Activated CD8-positive, alpha-beta T cell treated with anti-CD3 and anti-CD28 coated beads, Interleukin-2, amount 10 ng/mL, durations not matched to agents 7 days and 5 days (primary cell): ENCODE measurements at regions not wholly inside any gene's neighbourhood (a gene's known extent, or its start where the extent isn't known, plus 50 kb on each side); places are given as distances from the start of the nearest gene placed in this dataset.
A peak's percentile ranks its signal among the peaks of the same experiment; 100 is the strongest.

ENCODE experiments used
- ATAC-seq: fragments of 150-1000 bp; cut with Tn5 transposase; one replicate; pipeline ENCODE4 v1.10.0; 2021; ENCODE audit warnings: moderate library complexity
- CTCF ChIA-PET: fragments of 350-600 bp; sonication (Branson Sonifier 250); formaldehyde crosslinking; loops from one replicate; lab custom pipeline; 2021; ENCODE audit warnings: antibody characterized with exemption; lab: Charles Lee
- POLR2A ChIA-PET: fragments of 350-600 bp; sonication (Branson Sonifier 250); formaldehyde crosslinking; loops from one replicate; lab custom pipeline; 2021; ENCODE audit warnings: antibody characterized with exemption; lab: Charles Lee
- DNase-seq: peaks from one replicate; pipeline ENCODE4 v3.0.0-alpha.2; 2020
- H3K27ac Mint-ChIP-seq: one replicate; pipeline ENCODE4 v1.8.0; 2021; ENCODE audit warnings: mild to moderate bottlenecking, mixed read lengths
- H3K27me3 Mint-ChIP-seq: one replicate; pipeline ENCODE4 v1.8.0; 2021; ENCODE audit warnings: low read depth, mixed read lengths
- H3K36me3 Mint-ChIP-seq: one replicate; pipeline ENCODE4 v1.8.0; 2021; ENCODE audit warnings: low read depth, mixed read lengths
- H3K4me1 Mint-ChIP-seq: one replicate; pipeline ENCODE4 v1.8.0; 2021; ENCODE audit warnings: low read depth, mixed read lengths
- H3K4me3 Mint-ChIP-seq: one replicate; pipeline ENCODE4 v1.8.0; 2021; ENCODE audit warnings: mild to moderate bottlenecking, mixed read lengths
- H3K9me3 Mint-ChIP-seq: one replicate; pipeline ENCODE4 v1.8.0; 2022; ENCODE audit warnings: mixed read lengths; ENCODE audit not compliant: insufficient read depth

GRCh38 chr16:54466233-54466632 lies 179.6 kb upstream of the IRX3 start:
- H3K27me3 Mint-ChIP-seq: no peaks in the 10 kb centered on the region
- H3K36me3 Mint-ChIP-seq: no peaks in the 10 kb centered on the region
- no peak for DNase-seq
- CTCF ChIA-PET: no interaction called here
- POLR2A ChIA-PET: no interaction called here
- no peak overlapping the region for H3K4me3 Mint-ChIP-seq
- no peaks in the 10 kb centered on the region for H3K4me1 Mint-ChIP-seq
- H3K9me3 Mint-ChIP-seq: peaks cover 3% of the 10 kb centered on the region
- H3K27ac Mint-ChIP-seq: no peak overlapping the region
- ATAC-seq: no peak

DNA sequence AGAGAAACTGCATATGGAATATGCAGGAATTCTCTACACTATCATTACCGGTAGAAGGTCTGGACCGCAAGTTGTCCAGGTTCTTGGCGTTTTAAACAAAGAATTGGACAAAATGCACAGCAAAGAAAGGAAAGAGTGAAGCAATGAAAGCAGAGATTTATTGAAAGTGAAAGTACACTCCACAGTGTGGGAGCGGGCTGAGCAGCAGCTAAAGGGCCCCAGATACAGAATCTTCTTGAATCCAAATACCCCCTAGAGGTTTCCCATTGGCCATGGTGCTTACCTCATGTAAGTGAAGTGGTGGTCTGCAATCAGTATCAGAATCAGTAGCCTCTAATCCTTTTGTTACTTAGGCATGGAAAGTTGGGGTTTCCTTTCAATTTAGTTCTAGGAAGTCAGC lies 178.5 kb upstream of the IRX3 start:
- ChIA-PET POLR2A (no interaction called here), CTCF (no interaction called here)
- DNase-seq: no peak
- H3K27me3 Mint-ChIP-seq: no peaks in the 10 kb centered on the region
- no peaks in the 10 kb centered on the region for H3K4me1 Mint-ChIP-seq
- H3K27ac Mint-ChIP-seq: no peak overlapping the region
- ATAC-seq: no peak
- H3K4me3 Mint-ChIP-seq: no peak overlapping the region
- H3K36me3 Mint-ChIP-seq: no peaks in the 10 kb centered on the region
- peaks cover 2% of the 10 kb centered on the region for H3K9me3 Mint-ChIP-seq

DNA sequence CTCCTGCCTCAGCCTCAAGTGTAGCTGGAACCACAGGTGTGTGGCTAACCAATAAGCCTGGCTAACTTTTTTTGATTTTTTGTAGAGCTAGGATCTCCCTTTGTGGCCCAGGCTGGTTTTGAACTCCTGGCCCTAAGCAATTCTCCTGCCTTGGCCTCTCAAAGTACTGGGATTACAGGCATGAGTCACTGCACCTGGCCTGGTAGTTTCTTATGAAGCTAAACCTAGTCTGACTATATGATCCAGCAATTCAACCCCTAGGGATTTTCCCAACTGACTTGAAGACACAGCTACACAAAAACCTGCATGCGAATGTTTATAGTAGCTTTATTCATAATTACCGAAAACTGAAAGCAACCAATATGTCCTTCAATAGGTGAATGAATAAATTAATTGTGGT lies 176.2 kb upstream of the IRX3 start:
- CTCF ChIA-PET: no interaction called here
- H3K36me3 Mint-ChIP-seq: no peaks in the 10 kb centered on the region
- H3K27me3 Mint-ChIP-seq: no peaks in the 10 kb centered on the region
- H3K9me3 Mint-ChIP-seq: no peaks in the 10 kb centered on the region
- no peaks in the 10 kb centered on the region for H3K4me1 Mint-ChIP-seq
- DNase-seq (no peak), ATAC-seq (no peak)
- POLR2A ChIA-PET: no interaction called here
- no peak overlapping the region for H3K4me3 Mint-ChIP-seq
- no peak overlapping the region for H3K27ac Mint-ChIP-seq

GRCh38 chr16:54462151-54462651 lies 175.6 kb upstream of the IRX3 start:
- no peak for DNase-seq
- Mint-ChIP-seq H3K27ac (no peak overlapping the region), H3K27me3 (no peaks in the 10 kb centered on the region), H3K36me3 (no peaks in the 10 kb centered on the region), H3K4me1 (no peaks in the 10 kb centered on the region), H3K4me3 (no peak overlapping the region), H3K9me3 (no peaks in the 10 kb centered on the region)
- no peak for ATAC-seq
- ChIA-PET CTCF (no interaction called here), POLR2A (no interaction called here)

GRCh38 chr16:54460263-54460860 lies 173.8 kb upstream of the IRX3 start:
- no peaks in the 10 kb centered on the region for H3K4me1 Mint-ChIP-seq
- no peaks in the 10 kb centered on the region for H3K9me3 Mint-ChIP-seq
- no peak overlapping the region for H3K27ac Mint-ChIP-seq
- H3K27me3 Mint-ChIP-seq: no peaks in the 10 kb centered on the region
- no peak overlapping the region for H3K4me3 Mint-ChIP-seq
- ATAC-seq (no peak), DNase-seq (no peak)
- ChIA-PET POLR2A (no interaction called here), CTCF (no interaction called here)
- H3K36me3 Mint-ChIP-seq: no peaks in the 10 kb centered on the region

DNA sequence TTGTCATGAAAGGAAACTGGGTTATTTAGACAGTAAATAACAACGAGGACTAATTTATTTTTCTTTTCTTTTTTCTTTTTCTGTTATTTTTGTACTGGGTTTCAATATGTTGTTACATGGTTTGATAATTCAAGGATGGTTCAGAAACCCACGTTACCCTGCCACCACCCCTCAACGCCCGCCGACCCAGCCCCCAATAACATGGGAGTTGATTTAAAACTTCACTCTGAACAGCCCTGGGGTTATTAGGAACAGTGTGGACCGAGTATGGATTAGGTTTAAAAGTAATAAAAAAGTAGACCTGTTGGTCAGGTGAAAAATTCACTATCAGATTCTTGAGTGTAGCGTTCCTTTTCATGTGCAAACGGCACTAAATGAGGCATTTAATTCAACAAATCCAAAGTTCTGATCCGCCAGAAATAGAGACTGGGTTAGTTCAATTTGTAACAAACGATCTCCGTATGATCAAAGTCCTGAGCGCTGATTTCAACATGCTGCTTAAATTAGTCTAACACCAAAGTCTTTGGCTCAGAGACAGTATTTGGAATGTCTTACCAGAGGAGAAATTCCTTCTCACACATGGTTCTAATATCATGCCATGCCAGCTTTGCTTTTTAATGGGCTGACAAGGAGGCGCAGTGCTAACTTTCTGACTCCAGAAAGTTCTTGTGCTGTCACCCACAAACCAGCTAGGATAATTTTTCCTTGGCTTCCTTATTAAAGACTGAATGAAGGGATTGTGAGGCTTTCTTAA lies 173.1 kb upstream of the IRX3 start:
- Mint-ChIP-seq H3K9me3 (no peaks in the 10 kb centered on the region), H3K36me3 (no peaks in the 10 kb centered on the region), H3K27me3 (no peaks in the 10 kb centered on the region), H3K4me3 (no peak overlapping the region), H3K4me1 (peaks cover 5% of the 10 kb centered on the region), H3K27ac (no peak overlapping the region)
- DNase-seq (no peak), ATAC-seq (no peak)
- POLR2A ChIA-PET: no interaction called here
- CTCF ChIA-PET: no interaction called here

- H3K27me3 Mint-ChIP-seq: no peaks in the 10 kb centered on the region
- H3K4me3 Mint-ChIP-seq: no peak overlapping the region
- H3K27ac Mint-ChIP-seq: no peak overlapping the region
- DNase-seq (no peak), ATAC-seq (no peak)
- peaks cover 9% of the 10 kb centered on the region for H3K4me1 Mint-ChIP-seq
- no peaks in the 10 kb centered on the region for H3K36me3 Mint-ChIP-seq
- H3K9me3 Mint-ChIP-seq: no peaks in the 10 kb centered on the region
- ChIA-PET CTCF (no interaction called here), POLR2A (no interaction called here)
Measured at GRCh38 chr16:54458923-54459322, 172.3 kb upstream of the IRX3 start.

DNA sequence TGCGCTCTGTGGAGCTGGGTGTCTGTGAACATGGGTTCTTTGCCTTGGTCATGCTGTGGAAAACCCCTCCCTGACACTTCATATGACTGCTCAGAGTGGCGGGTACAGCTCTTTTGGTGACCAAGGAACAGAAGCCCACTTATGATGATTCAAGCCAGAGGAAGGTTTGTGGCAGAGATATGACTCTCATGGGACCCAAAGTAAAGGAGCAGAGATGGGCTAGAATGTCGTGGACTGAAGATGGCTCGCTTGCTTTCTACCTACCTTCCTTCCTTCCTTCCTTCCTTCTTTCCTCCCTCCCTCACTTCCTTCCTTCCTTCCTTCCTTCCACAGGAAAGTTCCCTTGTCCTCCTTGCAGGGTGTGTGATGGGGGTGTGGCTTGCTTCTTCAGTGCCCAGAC lies 169.7 kb upstream of the IRX3 start:
- H3K27me3 Mint-ChIP-seq: no peaks in the 10 kb centered on the region
- no peak overlapping the region for H3K27ac Mint-ChIP-seq
- H3K4me3 Mint-ChIP-seq: no peak overlapping the region
- no peak for DNase-seq
- ChIA-PET CTCF (no interaction called here), POLR2A (no interaction called here)
- H3K36me3 Mint-ChIP-seq: no peaks in the 10 kb centered on the region
- peaks cover 10% of the 10 kb centered on the region for H3K4me1 Mint-ChIP-seq
- no peak for ATAC-seq
- H3K9me3 Mint-ChIP-seq: no peaks in the 10 kb centered on the region

DNA sequence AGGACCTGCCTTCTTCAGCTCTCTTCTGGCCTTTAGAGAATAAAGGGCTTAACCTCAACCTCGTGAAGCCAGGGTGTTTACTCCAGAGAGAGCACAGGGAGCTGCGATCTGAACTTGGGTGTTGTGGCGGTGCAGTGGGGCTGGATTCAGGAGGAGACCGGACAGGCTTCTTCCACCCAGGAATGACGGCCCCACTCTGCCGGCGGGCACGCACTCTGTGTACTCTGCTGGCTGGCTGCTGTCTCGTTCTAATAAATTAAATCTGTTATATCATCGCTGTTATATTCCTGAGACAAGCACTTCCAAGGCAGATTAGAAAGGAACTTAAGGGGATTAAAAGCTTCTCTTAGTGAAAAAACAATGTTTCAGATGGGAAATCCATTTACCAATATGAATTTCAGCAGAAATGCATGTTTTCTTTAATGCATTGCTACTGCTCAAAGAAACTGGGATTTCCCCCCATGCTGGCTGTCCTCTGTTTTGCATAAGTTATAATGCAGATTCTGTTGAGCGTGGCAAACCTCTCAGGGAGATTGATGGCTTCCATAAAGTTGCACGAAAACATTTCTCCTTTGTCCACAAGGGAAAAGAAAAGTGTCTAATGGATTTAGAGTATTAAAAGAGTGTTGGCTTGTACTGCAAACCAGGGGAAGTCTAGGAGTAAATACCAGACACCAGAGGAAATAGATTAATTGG lies 168.6 kb upstream of the IRX3 start:
- DNase-seq: no peak
- ChIA-PET POLR2A (no interaction called here), CTCF (no interaction called here)
- H3K36me3 Mint-ChIP-seq: no peaks in the 10 kb centered on the region
- peaks cover 10% of the 10 kb centered on the region for H3K4me1 Mint-ChIP-seq
- no peaks in the 10 kb centered on the region for H3K9me3 Mint-ChIP-seq
- no peaks in the 10 kb centered on the region for H3K27me3 Mint-ChIP-seq
- no peak overlapping the region for H3K4me3 Mint-ChIP-seq
- H3K27ac Mint-ChIP-seq: no peak overlapping the region
- no peak for ATAC-seq

DNA sequence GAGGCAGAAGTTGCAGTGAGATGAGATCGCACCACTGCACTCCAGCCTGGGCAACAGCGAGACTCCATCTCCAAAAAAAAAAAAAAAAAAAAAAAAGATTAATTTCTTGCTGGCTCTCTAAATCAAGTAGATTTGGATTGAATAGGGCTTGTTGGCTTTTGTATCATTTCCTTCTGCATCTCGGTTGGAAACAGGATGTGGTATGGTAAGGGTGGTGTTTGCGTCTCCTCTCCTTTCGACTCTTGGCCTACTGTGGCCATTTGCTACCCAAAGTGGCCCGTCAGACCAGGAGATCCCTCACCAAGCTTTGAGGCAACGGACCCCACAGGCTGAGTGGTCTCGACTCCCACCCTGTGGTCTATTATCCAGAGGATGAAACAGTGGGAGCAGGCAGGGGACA lies 168.0 kb upstream of the IRX3 start:
- no peaks in the 10 kb centered on the region for H3K27me3 Mint-ChIP-seq
- no peaks in the 10 kb centered on the region for H3K36me3 Mint-ChIP-seq
- peak; percentile 23 for DNase-seq
- no peaks in the 10 kb centered on the region for H3K9me3 Mint-ChIP-seq
- H3K27ac Mint-ChIP-seq: no peak overlapping the region
- H3K4me3 Mint-ChIP-seq: no peak overlapping the region
- H3K4me1 Mint-ChIP-seq: peaks cover 10% of the 10 kb centered on the region
- POLR2A ChIA-PET: no interaction called here
- CTCF ChIA-PET: no interaction called here
- no peak for ATAC-seq

- Mint-ChIP-seq H3K4me1 (peaks cover 10% of the 10 kb centered on the region), H3K36me3 (no peaks in the 10 kb centered on the region), H3K4me3 (no peak overlapping the region), H3K9me3 (no peaks in the 10 kb centered on the region), H3K27ac (no peak overlapping the region), H3K27me3 (no peaks in the 10 kb centered on the region)
- ChIA-PET POLR2A (no interaction called here), CTCF (no interaction called here)
- ATAC-seq: no peak
- DNase-seq: no peak
Measured at GRCh38 chr16:54453871-54454270, 167.3 kb upstream of the IRX3 start.
